SU-DHL-6 (cell line): ENCODE measurements at regions not wholly inside any gene's neighbourhood (a gene's known extent, or its start where the extent isn't known, plus 50 kb on each side); places are given as distances from the start of the nearest gene placed in this dataset.

Experiments used
- CTCF ChIP-seq: fragments of 200-600 bp; sonication (generic); IDR thresholded peaks from one replicate; pipeline ENCODE4 v1.5.1; 2017; ENCODE audit warnings: antibody characterized with exemption, mild to moderate bottlenecking, low read length, moderate library complexity; ENCODE audit not compliant: insufficient read depth, poor library complexity, severe bottlenecking
- EZH2phosphoT487 ChIP-seq: fragments of 200-600 bp; sonication (generic), shearing (Covaris generic); conservative IDR thresholded peaks from 2 replicates; pipeline ENCODE4 v1.6.1; 2018; ENCODE audit warnings: mild to moderate bottlenecking, antibody characterized with exemption, low read length, moderate library complexity, mixed read lengths

- TF ChIP-seq CTCF: no peak
- no peak for TF ChIP-seq EZH2phosphoT487
These were observed 145.7 kb upstream of the SNX2 start for GRCh38 chr5:122629121-122629677.
